Bone marrow (tissue), 2 donors: ENCODE measurements at regions not wholly inside any gene's neighbourhood (a gene's known extent, or its start where the extent isn't known, plus 50 kb on each side); places are given as distances from the start of the nearest gene placed in this dataset.
"Not testable (repeated sequence)": the region's sequence is repeated elsewhere in the genome, so short reads cannot be mapped to it uniquely, and the experiment has no call there.

ENCODE experiments used
- DNase-seq, 2 donors: peaks; one replicate each; lab custom pipeline; 2025; lab: John Stamatoyannopoulos, UW

DNA sequence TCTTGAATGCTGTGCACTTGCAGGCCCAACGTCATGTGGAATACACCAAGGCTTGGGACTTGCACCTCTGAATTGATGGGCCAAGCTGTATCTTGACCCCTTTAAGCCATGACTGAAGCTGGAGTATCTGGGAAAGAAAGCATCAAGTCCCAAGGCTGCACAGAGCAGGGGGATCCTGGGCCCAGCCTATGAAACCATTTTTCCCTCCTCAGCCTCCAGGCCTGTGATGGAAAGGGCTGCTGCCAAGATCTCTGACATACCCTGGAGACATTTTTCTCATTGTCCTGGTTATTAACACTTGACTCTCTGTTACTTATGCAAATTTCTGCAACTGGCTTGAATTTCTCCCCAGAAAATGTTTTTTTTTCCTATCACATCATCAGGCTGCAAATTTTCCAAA, 174.0 kb upstream of the SNX2 start:
- DNase-seq: no peak

DNA sequence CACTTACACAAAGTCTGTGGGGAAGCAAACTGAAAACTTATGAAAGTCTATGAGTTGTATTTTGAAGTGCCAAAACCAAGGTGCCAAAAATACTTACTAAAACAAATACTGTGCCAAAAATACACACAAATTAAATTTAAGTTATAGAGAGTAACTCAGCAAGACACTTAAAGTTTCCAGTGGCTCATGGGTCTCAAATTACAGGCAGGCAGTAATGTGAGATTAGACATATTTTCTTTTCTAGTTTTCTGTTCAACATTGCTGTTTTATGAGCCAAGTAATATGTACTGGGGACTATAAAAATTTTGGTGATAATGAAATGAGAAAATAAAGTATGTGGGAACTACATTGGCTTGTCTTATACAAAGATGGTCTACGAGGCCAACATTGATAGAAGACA, 172.2 kb upstream of the SNX2 start:
- DNase-seq: no peak

DNA sequence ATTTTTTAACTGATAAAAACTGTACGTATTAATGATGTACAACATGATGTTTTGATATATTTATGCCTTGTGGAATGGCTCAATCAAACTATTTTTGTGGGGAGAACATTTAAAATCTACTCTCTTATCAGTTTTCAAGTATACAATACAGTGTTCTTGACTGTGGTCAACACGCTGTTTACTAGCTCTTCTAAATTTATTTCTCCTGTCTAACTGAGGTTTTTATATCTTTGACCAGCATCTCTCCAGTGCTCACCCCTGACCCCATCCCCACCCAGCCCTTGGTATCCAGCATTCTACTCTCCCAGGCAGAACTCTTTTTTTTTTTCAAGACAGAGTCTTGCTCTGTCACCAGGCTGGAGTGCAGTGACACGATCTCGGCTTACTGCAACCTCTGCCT, 169.6 kb upstream of the SNX2 start:
- DNase-seq: no peak

DNA sequence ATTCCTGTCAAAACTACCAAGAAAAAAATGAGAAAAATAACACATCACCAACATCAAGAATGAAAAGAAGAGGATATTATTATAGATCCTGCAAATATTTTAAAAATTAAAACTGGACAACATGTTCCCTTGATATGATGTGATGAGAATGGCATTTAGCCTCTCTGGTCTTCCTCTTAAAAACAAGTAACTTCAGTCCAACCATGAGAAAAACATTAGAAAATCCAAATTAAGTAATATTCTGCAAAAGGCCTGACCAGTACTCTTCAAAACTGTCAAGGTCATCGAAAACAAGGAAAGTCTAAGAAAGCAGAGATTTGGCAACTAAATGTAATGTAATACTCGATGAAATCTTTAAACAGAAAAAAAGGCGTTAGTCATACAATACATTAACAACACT, 167.1 kb upstream of the SNX2 start:
- no peak for DNase-seq

DNA sequence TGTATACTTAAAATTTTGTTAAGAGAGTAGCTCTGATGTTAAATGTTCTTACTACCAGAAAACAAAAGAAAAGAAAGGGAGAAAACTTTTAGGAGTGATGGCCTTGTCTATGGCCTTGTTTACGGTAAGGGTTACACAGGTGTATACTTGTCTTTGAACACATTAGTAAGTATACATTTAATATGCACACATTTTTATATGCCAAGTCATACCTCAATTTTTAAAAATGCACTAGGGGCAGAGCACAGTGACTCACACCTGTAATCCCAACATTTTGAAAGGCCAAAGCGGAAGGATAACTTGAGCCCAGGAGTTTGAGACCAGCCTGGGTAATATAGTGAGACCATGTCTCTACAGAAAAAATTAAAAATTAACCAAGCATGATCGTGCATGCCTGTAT, 166.7 kb upstream of the SNX2 start:
- no peak for DNase-seq

DNA sequence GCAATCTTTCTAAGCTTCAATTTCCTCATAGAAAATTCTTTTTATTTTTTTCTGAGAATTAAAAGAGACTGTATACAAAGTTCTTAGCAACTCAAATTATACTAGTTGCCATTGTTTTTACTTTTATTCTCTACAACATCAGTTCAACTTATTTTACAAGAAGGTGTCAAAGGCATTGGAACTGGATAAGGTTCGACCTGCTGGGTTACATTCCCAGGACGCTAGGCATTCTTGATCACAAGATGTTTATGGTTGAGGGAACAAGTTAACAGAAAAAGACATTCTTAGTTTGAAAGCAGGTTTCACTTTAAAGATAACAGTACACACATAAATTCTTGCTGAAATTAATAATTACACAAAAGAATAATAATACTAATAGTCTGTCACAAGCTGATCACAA, 163.5 kb upstream of the SNX2 start:
- DNase-seq: no peak

DNA sequence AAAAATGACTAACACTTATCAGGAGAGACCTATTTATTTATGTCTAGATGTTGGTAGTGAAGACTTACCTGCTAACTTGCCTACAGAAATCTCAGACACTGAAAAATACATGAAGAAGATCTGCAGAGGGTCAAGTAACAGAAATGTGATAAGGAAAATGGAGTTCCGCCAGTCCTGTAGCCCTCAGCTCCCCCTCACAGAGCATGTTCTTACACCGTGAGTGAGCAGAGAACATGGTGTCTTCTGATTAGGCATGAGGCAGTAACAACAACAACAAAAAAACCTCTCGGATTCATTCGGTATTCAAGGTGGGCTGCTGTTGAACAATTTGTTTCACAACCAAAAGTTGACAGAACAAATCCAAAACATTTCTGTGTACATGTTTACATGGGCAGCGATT, 162.0 kb upstream of the SNX2 start:
- no peak for DNase-seq

DNA sequence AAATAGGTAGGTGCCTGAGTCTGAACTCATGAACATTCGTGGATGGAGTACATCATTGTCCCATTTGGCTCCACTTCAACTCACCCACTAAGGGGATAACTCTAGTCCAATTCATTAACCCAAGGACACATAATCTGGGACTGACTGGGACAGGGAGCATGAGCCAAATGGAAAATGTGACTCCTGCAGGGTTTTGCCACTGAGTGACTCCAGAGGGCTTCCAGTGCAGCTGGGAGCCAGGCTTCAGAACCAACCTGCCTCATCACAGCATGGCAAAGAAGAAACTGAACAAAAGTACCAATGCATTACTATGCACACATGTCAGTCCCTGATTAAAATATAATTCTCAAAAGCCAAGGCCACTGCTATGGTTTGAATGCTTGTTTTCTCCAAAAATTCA, 159.7 kb upstream of the SNX2 start:
- no peak for DNase-seq

DNA sequence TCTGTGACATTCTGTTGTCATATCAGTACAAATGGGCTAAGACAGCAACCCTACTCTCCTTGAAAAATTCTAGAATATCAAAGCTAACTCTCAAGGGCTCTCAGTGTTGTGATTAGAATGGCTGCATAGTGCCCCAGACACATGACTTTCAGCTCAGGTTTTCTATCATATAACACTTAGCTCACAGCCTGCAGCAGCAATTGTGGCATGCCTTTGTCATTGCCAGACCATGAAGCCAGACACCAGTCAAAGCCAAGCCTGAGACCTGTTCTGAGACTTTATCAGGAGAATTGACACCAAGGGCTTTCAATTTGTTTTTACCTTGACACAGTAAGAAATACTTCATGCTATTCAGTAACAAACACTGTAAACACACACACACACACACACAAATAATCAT, 159.0 kb upstream of the SNX2 start:
- no peak for DNase-seq

DNA sequence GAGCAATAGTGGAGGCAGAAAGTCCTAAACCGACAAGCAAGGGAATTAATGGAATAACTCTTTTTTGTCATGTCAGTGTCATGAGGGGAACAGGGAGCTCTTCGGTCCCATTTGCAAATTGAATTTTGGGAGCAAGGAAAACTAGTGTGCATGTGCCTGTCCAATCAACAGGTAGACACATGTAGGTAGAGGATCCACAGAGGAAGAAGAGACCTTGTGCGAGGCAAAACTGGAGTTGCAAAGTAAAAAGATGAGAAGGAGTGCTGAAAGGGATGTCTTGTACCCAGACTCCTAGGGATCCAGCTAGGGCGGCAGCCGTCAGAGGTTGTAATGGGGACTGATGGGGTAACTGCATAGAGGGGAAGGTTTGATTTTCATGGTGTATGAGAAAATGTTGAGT, 156.8 kb upstream of the SNX2 start:
- not testable (repeated sequence) for DNase-seq

DNA sequence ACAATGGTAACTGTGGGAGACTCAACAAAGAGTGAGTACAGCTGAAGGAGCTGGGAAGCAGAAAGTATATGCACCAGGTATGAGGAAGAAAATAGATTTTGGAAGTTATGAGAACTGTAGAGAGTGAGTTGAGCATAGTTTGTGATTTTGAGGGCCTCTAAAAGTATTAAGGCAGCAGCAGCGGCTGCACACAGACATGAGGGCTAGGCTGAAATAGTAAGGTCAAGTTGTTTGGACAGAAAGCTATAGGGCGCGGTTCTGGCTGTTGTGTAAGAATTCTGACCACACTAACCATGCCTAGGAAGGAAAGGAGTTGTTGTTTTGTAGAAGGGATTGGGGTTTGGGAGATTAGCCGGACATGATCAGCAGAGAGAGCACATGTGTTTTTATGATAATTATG, 154.1 kb upstream of the SNX2 start:
- not testable (repeated sequence) for DNase-seq

DNA sequence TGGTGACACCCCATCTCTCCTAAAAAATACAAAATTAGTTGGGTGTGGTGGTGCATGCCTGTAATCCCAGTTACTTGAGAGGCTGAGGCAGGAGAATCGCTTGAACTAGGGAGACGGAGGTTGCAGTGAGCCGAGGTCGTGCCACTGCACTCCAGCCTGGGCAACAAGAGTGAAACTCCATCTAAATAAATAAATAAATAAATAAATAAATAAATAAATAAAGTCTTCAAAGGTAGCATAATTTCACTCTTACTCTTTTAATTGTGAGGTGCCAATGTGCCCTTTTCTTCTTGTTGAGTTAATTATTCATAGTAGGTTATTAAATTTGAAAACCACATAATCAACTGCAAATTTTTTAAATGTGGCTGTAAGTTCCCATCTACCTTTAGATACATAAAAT, 146.2 kb upstream of the SNX2 start:
- DNase-seq: not testable (repeated sequence)

DNA sequence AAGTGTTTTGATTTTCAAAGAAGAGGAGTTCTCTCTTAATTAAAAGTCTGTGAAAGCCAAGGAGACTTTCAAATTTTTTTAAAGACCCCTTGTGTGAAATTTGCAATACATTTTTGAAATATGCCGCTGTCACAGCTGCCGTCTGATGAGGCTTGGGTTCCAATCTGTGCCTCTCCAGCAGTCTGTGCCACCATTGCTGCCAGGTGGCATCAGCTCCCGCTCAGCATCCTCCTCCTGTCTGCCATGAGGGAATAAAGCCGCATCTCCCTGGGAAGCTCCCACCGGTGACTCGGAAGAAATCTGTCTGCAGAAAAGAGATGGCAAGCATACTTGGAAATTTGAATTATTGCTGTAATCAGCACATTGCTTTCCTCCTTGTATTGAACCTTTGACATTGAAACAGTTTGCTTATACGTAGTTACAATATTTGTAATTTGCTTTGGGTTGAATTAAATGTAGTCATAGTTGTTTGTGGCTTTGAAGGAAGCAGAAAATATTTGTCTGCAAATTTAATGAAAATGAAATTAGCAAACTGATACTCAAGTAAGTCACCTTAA, 145.7 kb upstream of the SNX2 start:
- no peak for DNase-seq

DNA sequence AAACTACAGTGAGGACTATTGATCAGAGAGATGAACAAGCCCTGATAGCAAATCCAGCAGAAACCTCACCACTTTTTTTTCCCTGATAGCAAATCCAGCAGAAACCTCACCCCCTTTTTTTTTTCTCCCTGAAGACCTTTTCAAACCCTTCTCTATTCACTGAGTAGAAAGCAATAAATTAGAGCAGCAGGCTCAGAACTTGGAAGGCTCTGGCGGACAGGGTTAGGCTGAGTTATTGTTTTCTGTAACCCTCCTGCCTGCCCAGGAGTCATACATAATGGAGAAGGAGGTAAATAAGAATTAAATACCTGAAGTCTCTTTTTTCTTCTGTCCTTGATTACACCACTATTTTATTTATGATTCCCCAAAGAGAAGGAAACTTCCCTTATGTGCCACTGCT, 136.3 kb upstream of the SNX2 start:
- no peak for DNase-seq

DNA sequence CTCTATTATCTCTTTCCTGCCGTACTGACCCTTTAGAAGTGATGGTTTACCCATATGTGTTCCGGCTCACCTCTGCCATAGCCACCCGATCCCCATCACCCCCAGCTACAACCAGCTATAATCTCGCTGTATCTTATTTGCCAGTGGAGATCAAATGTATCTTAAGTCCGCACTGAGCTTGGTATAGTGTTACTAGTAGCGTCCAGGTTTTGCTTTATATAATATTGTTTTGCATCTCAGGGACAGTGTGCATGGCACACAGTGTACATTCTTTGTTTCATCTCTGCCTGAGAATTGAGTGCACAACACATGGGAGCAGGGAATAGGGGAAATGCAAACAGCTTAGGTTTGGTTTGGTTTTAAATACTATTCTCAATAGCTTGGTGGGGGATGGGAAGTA, 135.8 kb upstream of the SNX2 start:
- DNase-seq: no peak

DNA sequence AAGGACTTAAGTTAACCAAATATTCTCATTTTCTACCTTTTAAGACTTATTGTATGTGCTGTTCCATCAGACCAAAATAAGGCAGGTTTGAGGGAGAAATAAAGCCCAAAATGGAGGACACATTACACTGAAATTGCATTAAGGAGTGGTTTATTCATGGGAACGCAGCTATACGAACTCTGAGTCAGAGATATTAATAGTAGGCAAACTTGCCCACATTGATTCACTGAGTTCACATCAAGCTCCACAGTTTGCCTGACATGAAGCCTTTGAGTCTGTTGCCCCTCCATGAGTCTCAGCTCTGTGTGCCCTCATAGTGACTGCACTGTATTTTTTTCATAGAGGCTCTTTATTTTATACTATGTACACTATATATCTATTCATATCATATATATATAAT, 135.0 kb upstream of the SNX2 start:
- DNase-seq: no peak

DNA sequence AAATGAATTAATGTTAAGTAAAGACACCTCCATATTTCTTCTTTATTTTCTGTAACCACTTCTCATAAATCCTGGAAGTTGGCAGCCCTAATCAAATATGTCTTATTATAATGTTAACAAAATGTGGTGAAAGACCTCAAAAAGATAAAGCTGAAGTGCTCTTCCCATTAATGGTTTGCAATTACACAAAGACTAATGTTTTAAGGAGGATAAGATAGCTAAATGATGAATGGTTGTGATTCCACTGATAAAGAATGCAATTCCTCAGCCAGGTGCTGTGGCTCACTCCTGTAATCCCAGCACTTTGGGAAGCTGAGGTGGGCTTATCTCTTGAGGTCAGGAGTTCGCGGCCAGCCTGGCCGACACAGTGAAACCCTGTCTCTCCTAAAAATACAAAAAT, 125.8 kb upstream of the SNX2 start:
- no peak for DNase-seq

DNA sequence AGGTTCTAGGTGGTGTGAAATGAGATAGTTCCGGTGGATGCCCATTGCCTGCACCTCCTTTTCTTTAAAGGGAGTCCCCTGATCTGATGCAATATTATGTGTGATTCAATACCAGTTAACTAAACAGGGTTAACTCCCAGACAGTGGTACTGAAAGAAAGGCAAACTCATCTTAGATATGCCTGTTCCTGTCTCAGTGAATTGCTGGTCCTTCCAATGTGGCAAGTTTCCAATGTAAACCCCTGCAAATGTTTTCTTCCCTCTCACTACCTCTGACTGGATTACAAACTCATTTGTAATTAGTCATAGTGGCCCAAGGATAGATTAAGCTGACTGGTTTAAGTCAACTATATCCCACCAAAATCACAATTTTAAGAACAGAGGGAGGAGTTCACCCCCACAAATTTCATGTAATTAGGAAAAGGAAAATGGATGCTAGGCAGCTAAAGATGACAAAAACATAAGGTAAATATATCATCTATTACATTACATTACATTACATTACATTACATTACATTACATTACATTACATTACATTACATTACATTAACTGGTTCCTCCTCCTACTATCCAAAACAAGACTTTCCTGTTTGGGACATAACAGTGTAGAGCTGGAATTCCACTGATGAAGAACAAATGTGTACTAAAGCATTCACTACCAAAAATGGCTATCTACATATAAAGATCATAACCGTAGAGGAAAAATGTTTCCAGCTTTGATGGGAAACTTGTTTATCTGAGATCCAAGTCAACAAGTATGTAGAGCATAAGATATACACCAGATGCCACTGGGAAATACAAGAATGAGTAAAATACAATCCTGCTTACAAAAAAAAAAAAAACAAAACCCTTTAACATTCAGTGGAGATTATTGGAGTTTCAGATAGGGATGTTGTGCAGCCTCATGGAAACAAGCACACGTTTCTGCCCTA, 121.5 kb upstream of the SNX2 start:
- no peak for DNase-seq

DNA sequence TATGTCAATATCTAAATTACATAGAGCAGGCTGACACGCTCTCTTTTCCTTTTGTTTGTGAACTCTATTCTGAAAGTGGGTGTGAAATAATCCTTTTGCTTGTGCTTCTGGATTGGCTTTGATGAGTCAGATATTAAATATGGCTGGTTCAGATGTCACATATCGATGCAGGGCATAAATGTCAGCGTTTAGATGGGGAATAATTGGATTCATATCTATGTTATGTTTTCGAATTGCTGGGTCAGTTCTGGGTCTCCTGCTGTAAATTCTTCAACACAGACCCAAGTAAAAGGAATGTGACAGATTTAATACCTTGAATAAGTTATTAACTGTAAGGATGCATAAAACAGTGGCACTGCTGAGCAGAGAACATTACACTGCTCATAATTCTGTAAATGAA, 118.7 kb upstream of the SNX2 start:
- DNase-seq: no peak

DNA sequence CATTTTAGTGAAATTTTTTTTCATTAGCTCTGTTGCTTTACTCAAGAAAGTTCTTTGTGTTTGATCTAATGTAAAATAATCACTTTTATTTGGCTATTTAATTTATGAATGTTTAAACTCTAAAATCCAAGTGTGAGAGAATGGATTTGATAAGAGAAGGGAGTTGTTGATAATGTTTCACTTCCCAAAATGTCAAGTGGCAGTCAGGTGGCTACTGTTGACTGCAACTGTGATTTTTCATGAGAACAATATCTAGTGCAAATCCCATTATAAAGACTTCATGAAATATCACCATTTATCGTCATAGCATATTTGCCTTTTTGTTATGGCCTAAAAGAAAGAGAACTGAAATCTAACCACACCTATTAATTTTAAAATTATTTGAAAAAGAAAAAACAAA, 118.3 kb upstream of the SNX2 start:
- DNase-seq: no peak

DNA sequence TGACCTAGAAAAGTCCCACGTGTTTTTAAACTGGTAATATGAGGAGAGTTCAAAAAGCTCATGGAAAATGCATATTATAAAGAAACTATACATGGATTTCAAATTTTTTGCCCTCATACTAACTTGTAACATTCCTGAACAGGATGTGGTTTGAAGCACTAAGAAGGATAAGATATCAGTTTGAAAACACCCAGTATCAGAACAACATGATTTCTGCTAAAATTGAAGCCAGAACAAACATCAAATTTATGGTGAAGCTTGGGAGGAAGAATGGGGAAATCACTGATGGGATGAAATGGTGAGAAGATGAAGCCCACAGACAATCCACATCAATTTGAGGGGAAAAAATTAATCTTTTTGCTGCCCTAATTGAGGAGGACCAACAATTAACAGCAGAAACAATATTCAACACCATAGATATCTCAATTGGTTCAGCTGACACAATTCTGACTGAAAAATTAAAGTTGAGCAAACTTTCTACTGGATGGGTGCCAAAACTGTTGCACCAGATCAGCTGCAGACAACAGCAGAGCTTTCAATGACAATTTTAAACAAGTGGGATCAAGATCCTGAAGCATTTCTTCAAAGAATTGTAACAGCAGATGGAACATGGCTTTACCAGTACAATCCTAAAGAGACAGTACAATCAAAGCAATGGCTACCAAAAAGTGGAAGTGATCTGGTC, 113.2 kb upstream of the SNX2 start:
- no peak for DNase-seq

DNA sequence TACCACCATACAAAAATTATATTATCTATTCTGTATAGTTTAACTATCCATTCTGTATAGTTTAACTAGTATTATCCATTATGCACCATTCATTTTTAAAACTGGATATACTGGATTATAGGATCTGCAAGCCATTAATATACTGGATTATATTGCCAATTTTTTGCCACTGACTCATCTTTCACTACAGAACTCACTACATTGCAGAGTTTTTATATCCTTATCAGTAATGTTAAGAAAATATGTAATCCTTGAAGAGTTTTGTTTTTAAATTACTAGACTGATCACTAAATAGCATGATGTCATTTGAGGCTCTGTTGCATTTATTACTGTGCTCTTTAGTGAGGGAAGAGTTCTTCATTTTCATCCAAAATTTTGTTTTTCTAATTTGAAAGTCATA, 109.8 kb upstream of the SNX2 start:
- DNase-seq: no peak

DNA sequence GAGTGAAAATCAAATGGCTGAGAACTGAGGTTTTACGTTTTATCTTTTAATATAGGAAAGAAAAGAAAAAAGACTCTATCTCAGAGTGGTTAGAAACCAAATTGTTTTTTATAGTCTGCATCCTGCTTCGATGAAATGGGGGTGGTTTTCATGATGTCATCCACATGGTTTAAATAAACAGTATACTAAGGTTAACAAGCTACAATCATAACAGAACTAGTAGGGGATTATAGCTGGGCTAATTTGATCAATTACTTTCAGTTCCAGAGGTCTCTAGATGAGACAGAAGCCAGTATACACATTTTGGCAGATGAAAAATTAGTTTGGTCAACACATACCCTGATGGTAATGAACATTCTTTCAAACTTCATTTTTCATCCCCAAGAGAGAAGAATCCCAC, 106.3 kb upstream of the SNX2 start:
- DNase-seq: no peak
